ENCODE measurements at regions not wholly inside any gene's neighbourhood (a gene's known extent, or its start where the extent isn't known, plus 50 kb on each side); places are given as distances from the start of the nearest gene placed in this dataset.

DNA sequence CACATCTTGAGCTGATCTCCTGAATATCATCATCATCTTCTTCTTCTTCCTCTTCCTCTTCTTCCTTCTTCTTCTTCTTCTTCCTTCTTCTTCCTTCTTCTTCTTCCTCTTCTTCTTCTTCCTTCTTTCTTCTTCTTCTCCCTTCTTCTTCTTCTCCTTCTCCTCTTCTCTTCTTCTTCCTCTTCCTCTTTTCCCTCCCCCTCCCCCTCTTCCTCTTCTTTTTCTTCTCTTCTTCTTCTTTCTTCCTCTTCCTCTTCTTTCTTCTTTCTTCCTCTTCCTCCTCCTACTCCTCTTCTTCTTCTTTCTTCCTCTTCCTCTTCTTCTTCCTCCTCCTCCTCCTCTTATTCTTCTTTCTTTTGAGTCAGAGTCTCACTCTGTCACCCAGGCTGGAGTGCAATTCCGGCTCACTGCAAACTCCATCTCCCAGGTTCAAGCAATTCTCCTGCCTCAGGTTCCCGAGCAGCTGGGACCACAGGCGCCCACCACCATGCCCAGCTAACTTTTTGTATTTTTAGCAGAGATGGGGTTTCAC is 197.9 kb upstream of the NANOGP8 start:
- Histone ChIP-seq H3K4me2 (ENCODE audit: low read length) (no peak overlapping the region), H3K4me1 (ENCODE audit: insufficient read depth, low read length, severe bottlenecking) (no peaks in the 10 kb centered on the region), H4K20me1 (ENCODE audit: insufficient read depth, low read length) (no peaks in the 10 kb centered on the region), H3K79me2 (ENCODE audit: insufficient read depth, low read length) (no peaks in the 10 kb centered on the region), H2AFZ (ENCODE audit: low read length) (no peak overlapping the region), H3K27ac (ENCODE audit: low read depth, low read length, poor library complexity, severe bottlenecking) (no peak overlapping the region), H3K36me3 (ENCODE audit: insufficient read depth, low read length) (no peaks in the 10 kb centered on the region), H3K9me2 (ENCODE audit: low read depth, low read length) (no peaks in the 10 kb centered on the region), H3K9me3 (ENCODE audit: low read length) (no peaks in the 10 kb centered on the region), H3F3A (ENCODE audit: insufficient read depth, low read length) (no peaks in the 10 kb centered on the region), H3K4me3 (ENCODE audit: low read depth, low read length, poor library complexity, severe bottlenecking) (no peak overlapping the region), H3K27me3 (ENCODE audit: insufficient read depth, low read length) (no peaks in the 10 kb centered on the region), H3K9ac (ENCODE audit: low read length) (no peak overlapping the region)
- TF ChIP-seq EZH2 (IDR thresholded peaks at IDR 0.05; ENCODE audit: borderline replicate concordance, low read length), result no peak
- TF ChIP-seq, protein P1, sequence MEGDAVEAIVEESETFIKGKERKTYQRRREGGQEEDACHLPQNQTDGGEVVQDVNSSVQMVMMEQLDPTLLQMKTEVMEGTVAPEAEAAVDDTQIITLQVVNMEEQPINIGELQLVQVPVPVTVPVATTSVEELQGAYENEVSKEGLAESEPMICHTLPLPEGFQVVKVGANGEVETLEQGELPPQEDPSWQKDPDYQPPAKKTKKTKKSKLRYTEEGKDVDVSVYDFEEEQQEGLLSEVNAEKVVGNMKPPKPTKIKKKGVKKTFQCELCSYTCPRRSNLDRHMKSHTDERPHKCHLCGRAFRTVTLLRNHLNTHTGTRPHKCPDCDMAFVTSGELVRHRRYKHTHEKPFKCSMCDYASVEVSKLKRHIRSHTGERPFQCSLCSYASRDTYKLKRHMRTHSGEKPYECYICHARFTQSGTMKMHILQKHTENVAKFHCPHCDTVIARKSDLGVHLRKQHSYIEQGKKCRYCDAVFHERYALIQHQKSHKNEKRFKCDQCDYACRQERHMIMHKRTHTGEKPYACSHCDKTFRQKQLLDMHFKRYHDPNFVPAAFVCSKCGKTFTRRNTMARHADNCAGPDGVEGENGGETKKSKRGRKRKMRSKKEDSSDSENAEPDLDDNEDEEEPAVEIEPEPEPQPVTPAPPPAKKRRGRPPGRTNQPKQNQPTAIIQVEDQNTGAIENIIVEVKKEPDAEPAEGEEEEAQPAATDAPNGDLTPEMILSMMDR (IDR thresholded peaks at IDR 0.05; ENCODE audit: low read length), result no peak

DNA sequence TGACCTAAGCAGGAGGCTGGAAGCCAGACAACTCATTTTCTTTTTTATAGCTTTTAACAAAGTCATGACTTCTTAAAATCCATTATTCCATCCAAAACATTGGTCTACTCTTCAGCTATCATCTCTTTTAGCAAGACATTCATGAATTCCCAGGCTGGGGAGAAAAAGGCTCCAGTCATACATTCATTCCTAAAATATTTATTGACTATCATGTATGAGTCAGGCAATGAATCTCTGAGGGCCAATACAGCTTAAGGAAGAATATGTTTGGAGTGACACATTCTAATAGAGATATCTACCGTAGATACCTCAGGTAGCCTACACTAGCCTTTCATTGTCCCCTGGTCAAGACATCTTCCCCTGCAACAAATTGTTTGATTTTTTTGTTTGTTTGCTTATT is 196.4 kb upstream of the NANOGP8 start:
- H3K4me1 ChIP-seq (ENCODE audit: insufficient read depth, low read length, severe bottlenecking), result no peaks in the 10 kb centered on the region
- H4K20me1 ChIP-seq (ENCODE audit: insufficient read depth, low read length), result no peaks in the 10 kb centered on the region
- no peak overlapping the region for H3K9ac ChIP-seq (ENCODE audit: low read length)
- no peak for TF ChIP-seq EZH2 (IDR thresholded peaks at IDR 0.05; ENCODE audit: borderline replicate concordance, low read length)
- TF ChIP-seq, protein P1 (IDR thresholded peaks at IDR 0.05; ENCODE audit: low read length), result no peak
- H3K27me3 ChIP-seq (ENCODE audit: insufficient read depth, low read length), result no peaks in the 10 kb centered on the region
- 0 out of 2 replicates have a peak, but pooled peaks cover 2% of the 10 kb centered on the region for H3K9me3 ChIP-seq (ENCODE audit: low read length)
- H3K79me2 ChIP-seq (ENCODE audit: insufficient read depth, low read length), result no peaks in the 10 kb centered on the region
- H3K36me3 ChIP-seq (ENCODE audit: insufficient read depth, low read length), result no peaks in the 10 kb centered on the region
- H3K4me3 ChIP-seq (ENCODE audit: low read depth, low read length, poor library complexity, severe bottlenecking), result no peak overlapping the region
- H3K27ac ChIP-seq (ENCODE audit: low read depth, low read length, poor library complexity, severe bottlenecking), result no peak overlapping the region
- no peaks in the 10 kb centered on the region for H3K9me2 ChIP-seq (ENCODE audit: low read depth, low read length)
- H2AFZ ChIP-seq (ENCODE audit: low read length), result no peak overlapping the region
- no peaks in the 10 kb centered on the region for H3F3A ChIP-seq (ENCODE audit: insufficient read depth, low read length)
- no peak overlapping the region for H3K4me2 ChIP-seq (ENCODE audit: low read length)

DNA sequence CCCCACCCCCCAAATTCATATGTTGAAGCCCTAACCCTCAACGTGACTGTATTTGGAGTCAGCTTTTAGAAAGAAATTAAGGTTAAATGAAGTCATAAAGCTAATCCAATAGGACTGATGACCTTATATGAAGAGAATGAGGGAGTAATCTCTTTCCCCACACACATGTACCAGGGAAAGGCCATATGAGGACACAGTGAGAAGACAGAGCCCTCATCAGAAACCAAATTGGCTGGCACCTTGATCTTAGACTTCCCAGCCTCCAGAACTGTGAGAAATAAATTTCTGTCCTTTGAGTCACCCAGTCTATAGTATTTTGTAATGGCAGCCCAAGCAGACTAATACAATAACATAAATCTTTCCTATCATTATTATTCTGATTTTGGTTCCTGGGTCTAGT is 194.7 kb upstream of the NANOGP8 start:
- Histone ChIP-seq H3K27ac (ENCODE audit: low read depth, low read length, poor library complexity, severe bottlenecking) (no peak overlapping the region), H2AFZ (ENCODE audit: low read length) (no peak overlapping the region), H3K79me2 (ENCODE audit: insufficient read depth, low read length) (no peaks in the 10 kb centered on the region), H3K9me2 (ENCODE audit: low read depth, low read length) (no peaks in the 10 kb centered on the region), H3K27me3 (ENCODE audit: insufficient read depth, low read length) (no peaks in the 10 kb centered on the region), H3F3A (ENCODE audit: insufficient read depth, low read length) (no peaks in the 10 kb centered on the region), H3K36me3 (ENCODE audit: insufficient read depth, low read length) (no peaks in the 10 kb centered on the region), H3K4me3 (ENCODE audit: low read depth, low read length, poor library complexity, severe bottlenecking) (no peak overlapping the region), H3K4me2 (ENCODE audit: low read length) (no peak overlapping the region), H4K20me1 (ENCODE audit: insufficient read depth, low read length) (no peaks in the 10 kb centered on the region), H3K4me1 (ENCODE audit: insufficient read depth, low read length, severe bottlenecking) (no peaks in the 10 kb centered on the region), H3K9ac (ENCODE audit: low read length) (no peak overlapping the region), H3K9me3 (ENCODE audit: low read length) (0 out of 2 replicates have a peak, but pooled peaks cover 2% of the 10 kb centered on the region)
- no peak for TF ChIP-seq EZH2 (IDR thresholded peaks at IDR 0.05; ENCODE audit: borderline replicate concordance, low read length)
- TF ChIP-seq, protein P1 (IDR thresholded peaks at IDR 0.05; ENCODE audit: low read length), result no peak

Data from OCI-LY1 (cell line).